OCI-LY1 (cell line): ENCODE measurements at regions not wholly inside any gene's neighbourhood (a gene's known extent, or its start where the extent isn't known, plus 50 kb on each side); places are given as distances from the start of the nearest gene placed in this dataset.

Experiments used
- CTCF ChIP-seq: fragments of 200-600 bp; sonication (generic), shearing (Covaris generic); IDR thresholded peaks from 2 replicates; pipeline ENCODE4 v1.5.1; 2017; ENCODE audit warnings: mild to moderate bottlenecking, antibody characterized with exemption, low read length, moderate library complexity, mixed read lengths
- EZH2 ChIP-seq: fragments of 200-600 bp; sonication (generic), shearing (Covaris generic); IDR thresholded peaks from 2 replicates; pipeline ENCODE4 v1.8.0; 2017; ENCODE audit warnings: borderline replicate concordance, mixed run types, mild to moderate bottlenecking, antibody characterized with exemption, low read length, moderate library complexity, mixed read lengths

GRCh38 chr6:9831783-9832182 lies 583.1 kb downstream of the TFAP2A start:
- TF ChIP-seq CTCF = no peak
- no peak for TF ChIP-seq EZH2
